ENCODE measurements at regions not wholly inside any gene's neighbourhood (a gene's known extent, or its start where the extent isn't known, plus 50 kb on each side); places are given as distances from the start of the nearest gene placed in this dataset.

DNA sequence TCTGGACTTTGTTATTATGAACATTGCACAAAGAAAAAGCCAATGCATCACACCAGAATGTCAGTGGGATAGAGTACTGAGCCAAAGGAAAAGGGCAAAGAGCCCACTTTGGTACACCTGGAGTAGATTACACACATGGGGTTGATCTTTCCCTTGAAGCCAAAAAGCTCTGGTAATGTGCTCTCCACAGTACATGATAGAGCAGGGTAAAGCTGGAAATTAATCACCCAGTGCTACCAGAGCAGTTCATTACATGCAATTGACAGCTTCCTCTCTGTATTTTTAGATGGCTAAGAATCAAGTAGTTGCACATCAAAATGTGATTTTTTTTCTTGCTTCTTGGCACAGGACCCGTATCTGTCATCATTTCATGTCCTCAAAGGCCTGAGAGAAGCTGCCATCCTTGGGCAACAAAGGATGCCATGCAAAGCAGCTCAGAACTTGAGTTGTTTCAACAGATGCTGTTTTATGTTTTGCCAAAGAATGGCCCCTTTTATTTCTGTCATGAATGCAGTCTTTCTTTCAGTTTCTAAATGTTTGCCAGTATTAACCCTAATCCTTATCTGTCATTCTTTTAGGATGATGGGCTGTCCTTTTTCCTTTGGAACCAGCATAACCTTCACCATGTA is 88.1 kb downstream of the HDGFL1 start:
- TF ChIP-seq, protein P1, sequence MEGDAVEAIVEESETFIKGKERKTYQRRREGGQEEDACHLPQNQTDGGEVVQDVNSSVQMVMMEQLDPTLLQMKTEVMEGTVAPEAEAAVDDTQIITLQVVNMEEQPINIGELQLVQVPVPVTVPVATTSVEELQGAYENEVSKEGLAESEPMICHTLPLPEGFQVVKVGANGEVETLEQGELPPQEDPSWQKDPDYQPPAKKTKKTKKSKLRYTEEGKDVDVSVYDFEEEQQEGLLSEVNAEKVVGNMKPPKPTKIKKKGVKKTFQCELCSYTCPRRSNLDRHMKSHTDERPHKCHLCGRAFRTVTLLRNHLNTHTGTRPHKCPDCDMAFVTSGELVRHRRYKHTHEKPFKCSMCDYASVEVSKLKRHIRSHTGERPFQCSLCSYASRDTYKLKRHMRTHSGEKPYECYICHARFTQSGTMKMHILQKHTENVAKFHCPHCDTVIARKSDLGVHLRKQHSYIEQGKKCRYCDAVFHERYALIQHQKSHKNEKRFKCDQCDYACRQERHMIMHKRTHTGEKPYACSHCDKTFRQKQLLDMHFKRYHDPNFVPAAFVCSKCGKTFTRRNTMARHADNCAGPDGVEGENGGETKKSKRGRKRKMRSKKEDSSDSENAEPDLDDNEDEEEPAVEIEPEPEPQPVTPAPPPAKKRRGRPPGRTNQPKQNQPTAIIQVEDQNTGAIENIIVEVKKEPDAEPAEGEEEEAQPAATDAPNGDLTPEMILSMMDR (IDR thresholded peaks at IDR 0.05; ENCODE audit: low read length) = no peak
- TF ChIP-seq EZH2 (IDR thresholded peaks at IDR 0.05; ENCODE audit: borderline replicate concordance, low read length) = no peak

Measured in OCI-LY1 (cell line).